EL (cell line): ENCODE measurements at regions not wholly inside any gene's neighbourhood (a gene's known extent, or its start where the extent isn't known, plus 50 kb on each side); places are given as distances from the start of the nearest gene placed in this dataset.
A peak's percentile ranks its signal among the peaks of the same experiment; 100 is the strongest.
"Not testable (repeated sequence)": the region's sequence is repeated elsewhere in the genome, so short reads cannot be mapped to it uniquely, and the experiment has no call there.

Experiments used
- DNase-seq: peaks from one replicate; pipeline ENCODE4 v3.0.0-alpha.2; 2016

GRCh38 chrX:120752431-120753082 is 122.7 kb upstream of the C1GALT1C1 start:
- DNase-seq, result no peak

GRCh38 chrX:120751683-120752082 is 121.8 kb upstream of the C1GALT1C1 start:
- no peak for DNase-seq

- DNase-seq, result no peak
These were observed 120.5 kb upstream of the C1GALT1C1 start for GRCh38 chrX:120750381-120750780.

- DNase-seq, result peak; percentile 30
These were observed 119.4 kb upstream of the C1GALT1C1 start for GRCh38 chrX:120749141-120749846.

GRCh38 chrX:120746153-120746552 is 116.3 kb upstream of the C1GALT1C1 start:
- no peak for DNase-seq

GRCh38 chrX:120742946-120743665 is 113.3 kb upstream of the C1GALT1C1 start:
- DNase-seq, result no peak

GRCh38 chrX:120741452-120741851 is 111.6 kb upstream of the C1GALT1C1 start:
- DNase-seq, result no peak

GRCh38 chrX:120740072-120740471 is 110.2 kb upstream of the C1GALT1C1 start:
- no peak for DNase-seq

- no peak for DNase-seq
These were observed 109.4 kb upstream of the C1GALT1C1 start for GRCh38 chrX:120739300-120739699.

- peak; percentile 55 for DNase-seq
These were observed 107.1 kb upstream of the C1GALT1C1 start for GRCh38 chrX:120736989-120737388.

GRCh38 chrX:120735966-120736365 is 106.1 kb upstream of the C1GALT1C1 start:
- no peak for DNase-seq

- no peak for DNase-seq
These were observed 103.0 kb upstream of the C1GALT1C1 start for GRCh38 chrX:120732879-120733278.

- no peak for DNase-seq
These were observed 102.6 kb upstream of the C1GALT1C1 start for GRCh38 chrX:120732461-120732860.

- DNase-seq, result peak; percentile 51
These were observed 101.5 kb upstream of the C1GALT1C1 start for GRCh38 chrX:120731386-120731785.

GRCh38 chrX:120729506-120730255 is 99.8 kb upstream of the C1GALT1C1 start:
- DNase-seq, result not testable (repeated sequence)

- no peak for DNase-seq
These were observed 98.1 kb upstream of the C1GALT1C1 start for GRCh38 chrX:120727911-120728310.

- DNase-seq, result no peak
These were observed 97.6 kb upstream of the C1GALT1C1 start for GRCh38 chrX:120727452-120727851.

- DNase-seq, result no peak
These were observed 96.4 kb upstream of the C1GALT1C1 start for GRCh38 chrX:120726294-120726693.

GRCh38 chrX:120725874-120726273 is 96.0 kb upstream of the C1GALT1C1 start:
- no peak for DNase-seq

- no peak for DNase-seq
These were observed 89.8 kb upstream of the C1GALT1C1 start for GRCh38 chrX:120719622-120720021.

- DNase-seq, result no peak
These were observed 89.1 kb upstream of the C1GALT1C1 start for GRCh38 chrX:120718969-120719368.

GRCh38 chrX:120702337-120702736 is 72.5 kb upstream of the C1GALT1C1 start:
- DNase-seq, result not testable (repeated sequence)

- DNase-seq, result no peak
These were observed 67.2 kb upstream of the C1GALT1C1 start for GRCh38 chrX:120697053-120697452.
